ENCODE measurements at regions not wholly inside any gene's neighbourhood (a gene's known extent, or its start where the extent isn't known, plus 50 kb on each side); places are given as distances from the start of the nearest gene placed in this dataset.

DNA sequence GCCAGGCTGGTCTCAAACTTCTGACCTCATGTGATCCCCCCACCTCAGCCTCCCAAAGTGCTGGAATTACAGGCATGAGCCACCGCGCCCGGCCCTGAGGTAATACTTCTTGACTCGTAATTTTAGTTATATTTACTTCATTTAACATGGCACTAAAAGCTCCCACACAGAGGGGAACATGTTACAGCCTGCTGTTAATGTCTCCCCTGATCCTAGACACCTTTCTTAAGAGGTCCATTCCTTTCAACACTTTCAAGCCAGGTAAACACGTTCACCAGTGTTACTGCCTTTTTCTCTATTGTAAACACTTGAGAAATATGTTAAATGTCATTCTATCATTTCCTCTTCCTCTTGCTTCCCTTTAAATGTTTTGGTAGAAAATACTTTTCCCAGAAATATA, 161.4 kb downstream of the METTL4 start:
- TF ChIP-seq, protein P1, sequence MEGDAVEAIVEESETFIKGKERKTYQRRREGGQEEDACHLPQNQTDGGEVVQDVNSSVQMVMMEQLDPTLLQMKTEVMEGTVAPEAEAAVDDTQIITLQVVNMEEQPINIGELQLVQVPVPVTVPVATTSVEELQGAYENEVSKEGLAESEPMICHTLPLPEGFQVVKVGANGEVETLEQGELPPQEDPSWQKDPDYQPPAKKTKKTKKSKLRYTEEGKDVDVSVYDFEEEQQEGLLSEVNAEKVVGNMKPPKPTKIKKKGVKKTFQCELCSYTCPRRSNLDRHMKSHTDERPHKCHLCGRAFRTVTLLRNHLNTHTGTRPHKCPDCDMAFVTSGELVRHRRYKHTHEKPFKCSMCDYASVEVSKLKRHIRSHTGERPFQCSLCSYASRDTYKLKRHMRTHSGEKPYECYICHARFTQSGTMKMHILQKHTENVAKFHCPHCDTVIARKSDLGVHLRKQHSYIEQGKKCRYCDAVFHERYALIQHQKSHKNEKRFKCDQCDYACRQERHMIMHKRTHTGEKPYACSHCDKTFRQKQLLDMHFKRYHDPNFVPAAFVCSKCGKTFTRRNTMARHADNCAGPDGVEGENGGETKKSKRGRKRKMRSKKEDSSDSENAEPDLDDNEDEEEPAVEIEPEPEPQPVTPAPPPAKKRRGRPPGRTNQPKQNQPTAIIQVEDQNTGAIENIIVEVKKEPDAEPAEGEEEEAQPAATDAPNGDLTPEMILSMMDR (IDR thresholded peaks at IDR 0.05; ENCODE audit: insufficient read depth, low read depth, low read length): no peak
- TF ChIP-seq EZH2 (IDR thresholded peaks at IDR 0.05; ENCODE audit: insufficient read depth, low read length): no peak

Measured in astrocyte (in vitro differentiated cells and primary cell).